ENCODE measurements at regions not wholly inside any gene's neighbourhood (a gene's known extent, or its start where the extent isn't known, plus 50 kb on each side); places are given as distances from the start of the nearest gene placed in this dataset.
"Not testable (repeated sequence)": the region's sequence is repeated elsewhere in the genome, so short reads cannot be mapped to it uniquely, and the experiment has no call there.

- DNase-seq = no peak
Observed at GRCh38 chr13:81907787-81908372, 1567.0 kb upstream of the SPRY2 start.

GRCh38 chr13:81888855-81889254, 1547.9 kb upstream of the SPRY2 start:
- no peak for DNase-seq

DNA sequence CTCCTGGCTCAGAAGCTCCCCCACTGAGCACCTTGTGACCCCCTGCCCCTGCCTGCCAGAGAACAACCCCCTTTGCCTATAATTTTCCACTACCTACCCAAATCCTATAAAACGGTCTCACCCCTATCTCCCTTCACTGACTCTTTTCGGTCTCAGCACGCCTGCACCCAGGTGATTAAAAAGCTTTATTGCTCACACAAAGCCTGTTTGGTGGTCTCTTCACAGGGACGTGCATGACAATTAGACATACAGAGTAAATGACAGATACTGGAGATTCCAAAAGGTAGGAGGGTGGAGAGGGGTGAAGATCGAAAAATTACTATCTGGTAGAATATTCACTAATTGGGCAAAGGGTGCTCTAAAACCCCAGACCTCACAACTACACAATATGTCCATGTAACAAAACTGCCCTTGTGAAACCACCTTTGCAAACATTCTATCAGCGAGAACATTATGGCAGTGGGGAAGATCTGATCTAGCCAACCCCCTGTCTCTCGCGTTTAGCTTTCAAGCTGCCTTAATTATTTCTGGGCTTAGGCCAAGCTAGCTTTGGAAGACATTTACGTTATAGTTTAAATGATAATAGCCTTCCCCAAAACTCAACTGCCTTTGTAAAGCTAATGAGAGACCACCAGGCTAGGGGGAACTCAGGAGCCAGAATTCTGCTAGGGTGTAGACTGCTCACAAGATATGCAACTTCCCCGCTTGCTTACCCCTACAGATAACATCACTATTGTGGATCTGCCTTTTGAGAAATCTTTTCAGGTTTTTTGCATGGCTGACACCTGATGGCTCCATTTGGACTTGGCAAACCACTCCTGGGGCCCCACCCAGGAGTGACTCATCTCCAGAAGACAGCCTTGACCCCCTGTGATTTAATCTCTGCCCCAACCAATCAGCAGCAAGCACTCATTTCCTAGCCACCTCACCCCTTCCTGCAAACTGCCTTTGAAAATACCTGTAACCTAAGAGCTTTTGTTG, 1534.0 kb upstream of the SPRY2 start:
- no peak for DNase-seq

- no peak for DNase-seq
Observed at GRCh38 chr13:81874253-81874652, 1533.3 kb upstream of the SPRY2 start.

DNA sequence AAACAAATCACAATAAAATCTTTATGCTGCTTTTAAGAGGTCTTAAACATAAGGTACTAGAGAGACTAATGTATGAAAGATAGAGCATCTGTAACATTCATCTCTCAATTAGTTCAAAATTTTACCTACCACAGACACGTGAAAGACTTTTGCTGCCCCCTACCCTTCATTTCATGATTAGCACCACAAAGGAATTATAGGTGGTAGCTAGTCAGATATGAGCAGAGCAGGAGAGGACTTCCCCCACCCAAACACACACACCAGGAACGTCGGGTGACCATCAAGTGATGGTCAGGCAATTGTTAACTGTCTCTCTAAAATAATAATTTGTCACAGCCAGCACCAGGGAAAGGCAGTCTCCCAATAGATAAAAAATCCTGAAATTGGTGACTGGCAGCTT, 1531.7 kb upstream of the SPRY2 start:
- no peak for DNase-seq

GRCh38 chr13:81871751-81872325, 1530.9 kb upstream of the SPRY2 start:
- not testable (repeated sequence) for DNase-seq

DNA sequence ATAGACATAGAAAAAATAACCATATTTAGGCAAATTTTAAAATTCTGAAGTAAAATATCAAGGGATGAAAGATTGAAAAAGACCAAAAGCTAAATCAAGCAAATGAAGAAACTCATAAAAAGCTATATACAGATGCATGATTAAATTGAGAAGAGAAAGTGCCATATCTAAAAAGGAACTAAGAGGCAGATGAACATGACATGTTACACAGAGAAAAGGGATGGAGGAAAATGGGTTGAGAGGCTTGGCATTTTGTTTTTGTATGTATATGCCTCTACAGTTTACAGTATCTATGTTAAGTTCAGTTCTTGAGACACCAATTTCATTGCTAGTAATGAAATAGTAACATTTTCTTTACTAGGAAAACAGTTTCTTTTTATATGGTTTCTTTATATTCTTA, 1507.4 kb upstream of the SPRY2 start:
- no peak for DNase-seq

GRCh38 chr13:81846771-81847170, 1505.8 kb upstream of the SPRY2 start:
- DNase-seq = no peak

GRCh38 chr13:81821259-81821658, 1480.3 kb upstream of the SPRY2 start:
- no peak for DNase-seq

- DNase-seq = no peak
Observed at GRCh38 chr13:81800433-81800832, 1459.5 kb upstream of the SPRY2 start.

- no peak for DNase-seq
Observed at GRCh38 chr13:81795710-81796109, 1454.8 kb upstream of the SPRY2 start.

DNA sequence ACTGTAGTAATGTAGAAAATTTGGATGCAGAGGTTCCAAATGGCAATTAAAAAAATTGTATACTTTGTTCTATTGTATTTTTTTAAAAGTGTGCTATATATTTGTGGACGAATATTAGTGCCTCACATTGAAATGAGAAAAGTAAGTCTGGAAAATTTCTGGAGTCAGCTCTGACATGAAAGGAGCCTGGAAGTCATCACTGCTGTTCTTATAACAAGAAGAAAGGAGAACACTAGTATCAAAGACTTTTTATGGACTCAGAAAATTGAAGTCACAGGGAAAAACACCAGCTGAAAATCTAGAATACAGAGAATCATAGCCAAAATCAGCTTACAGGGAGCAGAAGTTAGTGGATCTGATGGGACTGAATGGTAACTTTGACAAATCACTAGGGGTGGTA, 1450.7 kb upstream of the SPRY2 start:
- DNase-seq = no peak

DNA sequence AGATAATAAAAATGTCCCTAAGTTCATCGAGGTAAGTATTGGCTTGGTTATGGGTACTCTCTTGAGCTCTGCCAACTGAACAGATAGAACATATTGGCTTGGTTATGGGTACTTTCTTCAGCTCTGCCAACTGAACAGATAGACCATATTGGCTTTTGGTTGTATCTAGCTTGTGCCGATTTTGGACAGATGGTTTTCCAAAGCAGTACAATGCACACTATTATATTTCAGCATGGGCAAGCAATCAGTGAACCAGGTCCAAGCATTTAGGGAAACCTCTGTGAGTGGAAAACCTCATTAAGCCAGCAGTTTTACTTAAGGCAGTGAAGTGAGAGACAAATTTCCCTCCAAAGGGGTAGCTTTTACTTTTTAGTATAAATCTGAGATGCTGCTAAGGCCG, 1440.5 kb upstream of the SPRY2 start:
- peak; percentile 27 for DNase-seq

DNA sequence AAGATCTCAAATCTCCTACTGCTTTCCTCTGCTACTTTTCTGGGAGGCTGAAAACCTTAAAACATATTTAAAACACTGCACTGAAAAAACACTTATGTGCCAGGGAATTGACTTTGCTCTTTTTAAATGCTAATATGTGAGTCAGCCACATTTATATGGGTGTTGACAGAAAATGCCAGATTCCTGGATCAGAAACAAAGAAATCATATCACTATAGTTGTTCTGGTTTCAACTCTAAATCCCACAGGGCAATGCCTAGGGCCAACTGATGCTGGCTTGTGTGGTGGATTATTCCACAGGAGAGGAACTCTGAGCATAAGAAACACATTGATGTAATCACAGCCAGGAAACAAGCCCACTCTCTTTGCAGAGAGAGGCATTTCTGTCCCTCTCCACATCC, 1439.0 kb upstream of the SPRY2 start:
- DNase-seq = no peak

DNA sequence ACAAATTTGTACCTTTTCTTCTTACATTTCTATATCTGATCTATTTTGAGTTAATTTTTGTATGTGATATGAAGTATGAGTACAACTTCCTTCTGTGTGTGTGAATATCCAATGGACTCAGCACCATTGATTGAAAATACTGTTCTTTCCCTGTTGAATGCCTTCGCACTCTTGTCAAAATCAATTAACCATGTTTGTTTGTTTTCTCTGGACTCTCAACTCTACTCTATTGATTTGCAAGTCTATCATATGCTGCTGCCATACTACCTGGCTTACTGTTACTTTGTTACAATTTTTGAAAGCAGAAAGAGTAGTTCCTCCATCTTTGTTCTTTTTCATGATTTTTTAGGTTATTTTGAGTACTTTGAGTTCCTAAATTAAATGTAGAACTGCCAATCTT, 1437.4 kb upstream of the SPRY2 start:
- DNase-seq = no peak

- DNase-seq = no peak
Observed at GRCh38 chr13:81773263-81773662, 1432.3 kb upstream of the SPRY2 start.

DNA sequence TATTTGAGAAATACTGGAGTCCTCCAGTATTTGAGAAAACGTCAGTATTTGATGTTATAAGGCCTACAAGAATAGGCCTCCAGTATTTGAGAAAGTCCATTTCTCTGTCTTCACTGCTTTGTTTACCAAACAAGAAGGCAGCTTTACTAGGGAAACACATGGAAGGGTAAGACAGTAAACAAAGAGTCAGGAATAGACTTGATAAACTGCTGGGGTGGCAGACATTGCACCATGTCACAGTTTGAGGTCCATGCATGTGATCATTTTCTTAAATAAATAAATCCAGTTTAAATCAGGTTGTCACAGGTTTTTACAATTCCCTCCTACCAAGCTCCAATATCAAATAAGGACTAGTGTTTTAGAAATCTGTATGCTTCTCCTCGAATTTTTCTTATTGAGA, 1431.0 kb upstream of the SPRY2 start:
- no peak for DNase-seq

GRCh38 chr13:81770868-81771505, 1430.1 kb upstream of the SPRY2 start:
- DNase-seq = no peak

- no peak for DNase-seq
Observed at GRCh38 chr13:81762449-81762848, 1421.5 kb upstream of the SPRY2 start.

DNA sequence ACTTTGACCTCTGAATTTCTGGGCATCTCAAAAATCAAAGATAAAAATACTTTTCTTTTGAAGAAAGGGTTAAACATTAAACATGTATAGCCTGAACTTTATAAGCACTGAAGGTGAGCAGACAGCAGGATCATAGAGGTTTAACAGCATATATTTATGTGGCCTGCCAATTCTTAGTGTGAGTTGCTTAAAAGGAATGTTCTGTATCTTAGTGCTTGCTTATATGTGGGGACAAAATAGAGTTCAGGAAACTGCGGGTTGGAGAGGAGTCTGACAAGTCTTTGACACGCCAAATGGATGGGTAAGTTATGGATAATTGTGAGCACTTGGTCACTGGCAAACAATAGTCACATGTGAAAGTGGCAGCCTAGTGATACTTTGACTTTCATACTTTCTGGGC, 1419.4 kb upstream of the SPRY2 start:
- DNase-seq = no peak

GRCh38 chr13:81757348-81757970, 1416.5 kb upstream of the SPRY2 start:
- DNase-seq = no peak

- peak; percentile 60 for DNase-seq
Observed at GRCh38 chr13:81745391-81745790, 1404.5 kb upstream of the SPRY2 start.

- no peak for DNase-seq
Observed at GRCh38 chr13:81738364-81738763, 1397.4 kb upstream of the SPRY2 start.
